ENCODE measurements at regions not wholly inside any gene's neighbourhood (a gene's known extent, or its start where the extent isn't known, plus 50 kb on each side); places are given as distances from the start of the nearest gene placed in this dataset.

- DNase-seq, result no peak
Measured at GRCh38 chr6:153210083-153210482, 79.0 kb upstream of the RGS17 start.

- DNase-seq, result no peak
Measured at GRCh38 chr6:153208706-153209105, 77.6 kb upstream of the RGS17 start.

GRCh38 chr6:153207617-153208016 is 76.5 kb upstream of the RGS17 start:
- no peak for DNase-seq

- no peak for DNase-seq
Measured at GRCh38 chr6:153207006-153207405, 75.9 kb upstream of the RGS17 start.

GRCh38 chr6:153192943-153193885 is 62.1 kb upstream of the RGS17 start:
- DNase-seq, result no peak

- DNase-seq, result no peak
Measured at GRCh38 chr6:153183925-153184324, 52.8 kb upstream of the RGS17 start.

All from DMS153 (cell line).